ENCODE measurements at regions not wholly inside any gene's neighbourhood (a gene's known extent, or its start where the extent isn't known, plus 50 kb on each side); places are given as distances from the start of the nearest gene placed in this dataset.

- Mint-ChIP-seq H3K4me3 (no peak overlapping the region), H3K27me3 (ENCODE audit: low read depth) (no peaks in the 10 kb centered on the region), H3K27ac (no peak overlapping the region), H3K9me3 (ENCODE audit: insufficient read depth) (no peaks in the 10 kb centered on the region), H3K36me3 (ENCODE audit: low read depth) (no peaks in the 10 kb centered on the region), H3K4me1 (ENCODE audit: low read depth) (no peaks in the 10 kb centered on the region)
- POLR2A ChIA-PET = no interaction called here
- no peak for ATAC-seq
- DNase-seq = no peak
- CTCF ChIA-PET = no interaction called here
Observed at GRCh38 chr16:73813527-73813926, 483.1 kb upstream of the PSMD7 start.

DNA sequence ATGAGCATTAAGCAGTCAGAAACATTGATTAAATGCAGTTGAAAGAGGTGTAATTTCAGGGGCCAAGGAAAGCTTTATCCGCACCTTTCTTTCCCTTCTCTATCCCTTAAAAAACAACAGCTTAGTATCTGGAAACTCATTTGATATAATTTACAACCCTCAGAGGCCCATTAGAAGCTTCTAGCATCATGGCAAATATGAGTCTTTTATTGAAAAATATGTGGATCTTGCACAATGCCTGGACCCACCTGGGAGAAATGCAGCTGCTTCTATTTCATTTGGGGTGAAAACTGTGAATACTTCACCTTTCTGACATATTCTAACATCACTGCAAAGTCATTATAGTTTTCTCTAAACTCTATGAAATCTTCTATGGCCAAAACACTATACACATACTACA is 492.2 kb upstream of the PSMD7 start:
- H3K27me3 Mint-ChIP-seq (ENCODE audit: low read depth) = no peaks in the 10 kb centered on the region
- H3K4me1 Mint-ChIP-seq (ENCODE audit: low read depth) = no peaks in the 10 kb centered on the region
- POLR2A ChIA-PET = no interaction called here
- no peaks in the 10 kb centered on the region for H3K36me3 Mint-ChIP-seq (ENCODE audit: low read depth)
- no peak overlapping the region for H3K4me3 Mint-ChIP-seq
- H3K27ac Mint-ChIP-seq = no peak overlapping the region
- no peaks in the 10 kb centered on the region for H3K9me3 Mint-ChIP-seq (ENCODE audit: insufficient read depth)
- ATAC-seq (no peak), DNase-seq (no peak)
- CTCF ChIA-PET = no interaction called here

- Mint-ChIP-seq H3K9me3 (ENCODE audit: insufficient read depth) (no peaks in the 10 kb centered on the region), H3K36me3 (ENCODE audit: low read depth) (no peaks in the 10 kb centered on the region), H3K4me3 (no peak overlapping the region), H3K4me1 (ENCODE audit: low read depth) (no peaks in the 10 kb centered on the region), H3K27me3 (ENCODE audit: low read depth) (no peaks in the 10 kb centered on the region), H3K27ac (no peak overlapping the region)
- no peak for DNase-seq
- ChIA-PET POLR2A (no interaction called here), CTCF (no interaction called here)
- no peak for ATAC-seq
Observed at GRCh38 chr16:73798471-73798870, 498.1 kb upstream of the PSMD7 start.

- no peaks in the 10 kb centered on the region for H3K9me3 Mint-ChIP-seq (ENCODE audit: insufficient read depth)
- H3K27me3 Mint-ChIP-seq (ENCODE audit: low read depth) = no peaks in the 10 kb centered on the region
- ChIA-PET POLR2A (no interaction called here), CTCF (no interaction called here)
- ATAC-seq = no peak
- no peaks in the 10 kb centered on the region for H3K36me3 Mint-ChIP-seq (ENCODE audit: low read depth)
- no peak overlapping the region for H3K4me3 Mint-ChIP-seq
- DNase-seq = no peak
- H3K27ac Mint-ChIP-seq = no peak overlapping the region
- H3K4me1 Mint-ChIP-seq (ENCODE audit: low read depth) = no peaks in the 10 kb centered on the region
Observed at GRCh38 chr16:73797115-73797514, 499.5 kb upstream of the PSMD7 start.

GRCh38 chr16:73796241-73796640 is 500.4 kb upstream of the PSMD7 start:
- Mint-ChIP-seq H3K27ac (no peak overlapping the region), H3K9me3 (ENCODE audit: insufficient read depth) (no peaks in the 10 kb centered on the region), H3K27me3 (ENCODE audit: low read depth) (no peaks in the 10 kb centered on the region), H3K36me3 (ENCODE audit: low read depth) (no peaks in the 10 kb centered on the region), H3K4me1 (ENCODE audit: low read depth) (no peaks in the 10 kb centered on the region), H3K4me3 (no peak overlapping the region)
- ChIA-PET POLR2A (no interaction called here), CTCF (no interaction called here)
- ATAC-seq = no peak
- no peak for DNase-seq

- H3K36me3 Mint-ChIP-seq (ENCODE audit: low read depth) = no peaks in the 10 kb centered on the region
- no peaks in the 10 kb centered on the region for H3K4me1 Mint-ChIP-seq (ENCODE audit: low read depth)
- no peaks in the 10 kb centered on the region for H3K9me3 Mint-ChIP-seq (ENCODE audit: insufficient read depth)
- H3K27ac Mint-ChIP-seq = no peak overlapping the region
- ATAC-seq = no peak
- CTCF ChIA-PET = no interaction called here
- no peak overlapping the region for H3K4me3 Mint-ChIP-seq
- no peaks in the 10 kb centered on the region for H3K27me3 Mint-ChIP-seq (ENCODE audit: low read depth)
- no peak for DNase-seq
- POLR2A ChIA-PET = no interaction called here
Observed at GRCh38 chr16:73794994-73795393, 501.6 kb upstream of the PSMD7 start.

DNA sequence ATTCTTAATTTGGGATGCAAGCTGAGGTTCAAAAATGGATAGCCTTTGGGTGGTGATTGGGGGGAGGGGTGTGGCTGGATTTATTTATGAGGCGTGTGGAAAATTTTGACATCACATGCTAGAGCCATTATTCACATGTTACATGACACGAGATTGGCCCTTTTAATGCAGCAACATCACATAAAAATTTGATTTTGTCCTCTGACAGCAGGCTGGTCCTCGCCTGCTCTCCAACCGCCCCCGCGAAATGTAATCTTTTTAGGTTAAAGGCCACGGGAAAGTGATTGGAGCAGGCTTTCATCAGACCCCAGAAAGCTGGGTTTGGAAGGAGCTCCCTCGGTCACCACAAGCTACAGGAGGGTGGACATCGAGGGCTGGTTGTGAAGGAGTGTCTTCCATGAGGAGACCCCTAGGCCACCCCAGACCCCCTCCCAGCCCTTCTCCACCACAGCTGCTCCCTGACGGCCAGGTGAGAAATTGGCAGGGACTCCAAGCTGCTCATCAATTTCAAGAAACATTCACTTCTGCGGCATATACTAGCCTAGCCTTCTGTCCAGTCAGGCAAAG is 502.7 kb upstream of the PSMD7 start:
- H3K4me1 Mint-ChIP-seq (ENCODE audit: low read depth) = no peaks in the 10 kb centered on the region
- ATAC-seq = no peak
- CTCF ChIA-PET = no interaction called here
- H3K27ac Mint-ChIP-seq = no peak overlapping the region
- no peaks in the 10 kb centered on the region for H3K27me3 Mint-ChIP-seq (ENCODE audit: low read depth)
- H3K4me3 Mint-ChIP-seq = no peak overlapping the region
- DNase-seq = no peak
- POLR2A ChIA-PET = interaction anchor here (0.6 kb wide), 1 partner anchor 804 kb away, joined by 3 read pairs; no protein-coding TSS in a partner anchor
- no peaks in the 10 kb centered on the region for H3K9me3 Mint-ChIP-seq (ENCODE audit: insufficient read depth)
- no peaks in the 10 kb centered on the region for H3K36me3 Mint-ChIP-seq (ENCODE audit: low read depth)

- Mint-ChIP-seq H3K4me1 (ENCODE audit: low read depth) (no peaks in the 10 kb centered on the region), H3K27ac (no peak overlapping the region), H3K4me3 (no peak overlapping the region), H3K36me3 (ENCODE audit: low read depth) (no peaks in the 10 kb centered on the region), H3K27me3 (ENCODE audit: low read depth) (no peaks in the 10 kb centered on the region), H3K9me3 (ENCODE audit: insufficient read depth) (no peaks in the 10 kb centered on the region)
- DNase-seq = no peak
- ChIA-PET CTCF (no interaction called here), POLR2A (no interaction called here)
- ATAC-seq = no peak
Observed at GRCh38 chr16:73793260-73793659, 503.4 kb upstream of the PSMD7 start.

- CTCF ChIA-PET = no interaction called here
- no peaks in the 10 kb centered on the region for H3K36me3 Mint-ChIP-seq (ENCODE audit: low read depth)
Observed at GRCh38 chr16:73792199-73793020, 504.2 kb upstream of the PSMD7 start.

DNA sequence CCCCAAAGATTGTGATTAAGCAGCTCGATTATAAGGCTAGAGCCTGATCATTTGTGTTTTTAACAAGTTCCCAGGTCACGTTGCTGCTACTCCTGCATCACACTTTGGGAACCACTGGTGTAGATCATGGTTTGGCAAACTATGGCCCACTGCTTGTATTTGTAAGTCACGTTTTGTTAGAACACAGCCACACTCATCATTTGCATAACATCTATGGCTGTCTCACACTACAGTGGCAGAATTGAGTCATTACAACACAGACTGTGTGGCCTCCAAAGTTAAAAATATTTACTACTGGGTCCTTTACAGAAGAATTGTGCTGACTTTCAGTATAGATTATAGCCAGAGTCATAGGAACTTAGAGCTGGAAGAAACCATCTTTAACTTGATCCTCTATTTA is 515.3 kb upstream of the PSMD7 start:
- Mint-ChIP-seq H3K27me3 (ENCODE audit: low read depth) (no peaks in the 10 kb centered on the region), H3K36me3 (ENCODE audit: low read depth) (no peaks in the 10 kb centered on the region), H3K4me3 (no peak overlapping the region), H3K4me1 (ENCODE audit: low read depth) (no peaks in the 10 kb centered on the region), H3K27ac (no peak overlapping the region), H3K9me3 (ENCODE audit: insufficient read depth) (no peaks in the 10 kb centered on the region)
- DNase-seq = no peak
- ChIA-PET CTCF (no interaction called here), POLR2A (no interaction called here)
- no peak for ATAC-seq

More at GRCh38 chr16:73792199-73793020, 504.2 kb upstream of the PSMD7 start:
- Mint-ChIP-seq H3K4me1 (ENCODE audit: low read depth) (no peaks in the 10 kb centered on the region), H3K4me3 (no peak overlapping the region), H3K27ac (no peak overlapping the region), H3K9me3 (ENCODE audit: insufficient read depth) (no peaks in the 10 kb centered on the region), H3K27me3 (ENCODE audit: low read depth) (no peaks in the 10 kb centered on the region)
- POLR2A ChIA-PET = no interaction called here
- DNase-seq = no peak
- no peak for ATAC-seq

- no peak for DNase-seq
- ChIA-PET CTCF (no interaction called here), POLR2A (no interaction called here)
- Mint-ChIP-seq H3K36me3 (ENCODE audit: low read depth) (no peaks in the 10 kb centered on the region), H3K9me3 (ENCODE audit: insufficient read depth) (no peaks in the 10 kb centered on the region), H3K27ac (no peak overlapping the region), H3K4me3 (no peak overlapping the region), H3K4me1 (ENCODE audit: low read depth) (no peaks in the 10 kb centered on the region), H3K27me3 (ENCODE audit: low read depth) (no peaks in the 10 kb centered on the region)
- ATAC-seq = no peak
Observed at GRCh38 chr16:73778887-73779286, 517.7 kb upstream of the PSMD7 start.

DNA sequence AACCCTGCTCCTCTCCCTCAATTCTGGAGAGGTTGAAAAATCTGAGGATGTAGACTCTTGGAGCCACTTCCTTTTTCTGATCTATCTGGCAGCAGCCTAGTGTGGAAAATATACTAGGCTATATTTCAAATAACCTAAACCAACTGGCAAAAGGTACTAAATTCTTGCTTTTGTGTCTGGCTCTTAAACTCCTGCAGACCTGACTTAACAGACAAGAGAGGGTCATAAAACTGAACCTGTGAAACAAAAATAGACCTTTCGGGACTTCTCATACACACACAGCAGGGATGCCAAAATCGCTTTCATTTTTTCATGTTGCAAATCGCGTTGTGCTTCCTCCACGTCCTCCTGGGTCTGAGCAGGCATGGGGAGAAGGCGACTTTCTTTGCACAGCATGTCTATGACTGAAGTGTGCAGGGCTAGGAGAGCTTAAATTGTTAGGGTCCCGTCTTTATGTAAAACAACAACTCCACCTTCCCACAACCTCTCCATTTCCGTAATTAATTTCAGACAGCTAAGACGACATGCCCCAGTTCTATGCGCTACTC is 520.7 kb upstream of the PSMD7 start:
- CTCF ChIA-PET = no interaction called here
- Mint-ChIP-seq H3K4me3 (no peak overlapping the region), H3K4me1 (ENCODE audit: low read depth) (no peaks in the 10 kb centered on the region)

More for the DNA sequence above, 520.7 kb upstream of the PSMD7 start:
- ATAC-seq (no peak), DNase-seq (no peak)
- H3K36me3 Mint-ChIP-seq (ENCODE audit: low read depth) = no peaks in the 10 kb centered on the region
- H3K9me3 Mint-ChIP-seq (ENCODE audit: insufficient read depth) = no peaks in the 10 kb centered on the region
- POLR2A ChIA-PET = no interaction called here
- no peaks in the 10 kb centered on the region for H3K27me3 Mint-ChIP-seq (ENCODE audit: low read depth)
- H3K27ac Mint-ChIP-seq = no peak overlapping the region
